OCI-LY3 (cell line): ENCODE measurements at regions not wholly inside any gene's neighbourhood (a gene's known extent, or its start where the extent isn't known, plus 50 kb on each side); places are given as distances from the start of the nearest gene placed in this dataset.

Experiments used
- CTCF ChIP-seq: fragments of 200-600, 300-600 bp; sonication (generic); IDR thresholded peaks from 2 replicates; pipeline ENCODE4 v1.5.1; 2014; ENCODE audit warnings: antibody characterized with exemption, low read length, low read depth
- EZH2phosphoT487 ChIP-seq: fragments of 200-600 bp; shearing (Covaris generic); IDR thresholded peaks from 2 replicates; pipeline ENCODE4 v1.6.1; 2018; ENCODE audit warnings: antibody characterized with exemption, mixed run types, low read depth

GRCh38 chr5:166899343-166899742, 1392.1 kb upstream of the WWC1 start:
- TF ChIP-seq CTCF, result no peak
- no peak for TF ChIP-seq EZH2phosphoT487
